ENCODE measurements at regions not wholly inside any gene's neighbourhood (a gene's known extent, or its start where the extent isn't known, plus 50 kb on each side); places are given as distances from the start of the nearest gene placed in this dataset.

DNA sequence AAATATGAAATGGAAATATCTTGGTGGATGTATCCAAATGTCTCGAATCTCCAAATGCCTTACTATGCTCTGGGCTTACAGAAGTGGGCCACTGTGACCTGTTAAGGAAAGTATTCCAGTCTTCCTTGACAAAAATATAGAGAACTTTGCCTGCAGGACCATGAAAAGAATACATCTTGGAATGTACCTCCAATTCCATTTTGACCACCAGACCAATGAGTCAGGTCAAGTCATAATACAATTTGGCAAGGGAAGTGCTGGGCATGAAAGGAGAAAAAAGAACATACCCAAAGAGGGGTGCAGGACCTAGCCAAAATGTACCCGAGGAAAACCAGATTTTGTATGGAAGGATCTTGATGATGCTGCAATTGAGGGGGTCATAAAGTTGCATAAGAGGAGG lies 1153.7 kb upstream of the GOT2 start:
- 56% methylated on average over 2 of the region's 2 CpGs for WGBS
- H3K4me3 ChIP-seq (ENCODE audit: low read depth in 1 of 3, low read length in 3 of 3): no peak overlapping the region
- no peaks in the 10 kb centered on the region for H3K27me3 ChIP-seq (ENCODE audit: control insufficient read depth in 4 of 4, insufficient read depth in 4 of 4, low read length in 3 of 4)
- no peak for DNase-seq (ENCODE audit: low spot score)
- H3K27ac ChIP-seq (ENCODE audit: low read depth in 1 of 2, low read length in 2 of 2): no peak overlapping the region
- TF ChIP-seq TAF1 (conservative IDR thresholded peaks at IDR 0.05): no peak
- TF ChIP-seq SP1 (IDR thresholded peaks at IDR 0.05): no peak
- no peak for TF ChIP-seq NR2F2 (IDR thresholded peaks at IDR 0.05)
- TF ChIP-seq JUND (IDR thresholded peaks at IDR 0.05): no peak
- TF ChIP-seq EGR1 (IDR thresholded peaks at IDR 0.05; ENCODE audit: low read depth in 2 of 2): no peak
- no peak for TF ChIP-seq FOXA1 (IDR thresholded peaks at IDR 0.05)
- TF ChIP-seq, protein P1, sequence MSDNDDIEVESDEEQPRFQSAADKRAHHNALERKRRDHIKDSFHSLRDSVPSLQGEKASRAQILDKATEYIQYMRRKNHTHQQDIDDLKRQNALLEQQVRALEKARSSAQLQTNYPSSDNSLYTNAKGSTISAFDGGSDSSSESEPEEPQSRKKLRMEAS (IDR thresholded peaks at IDR 0.05): no peak
- no peak for TF ChIP-seq REST (IDR thresholded peaks at IDR 0.05)
- TF ChIP-seq FOXA2 (IDR thresholded peaks at IDR 0.05): no peak
- TF ChIP-seq YY1 (IDR thresholded peaks at IDR 0.05): no peak
- TF ChIP-seq HNF4A (conservative IDR thresholded peaks at IDR 0.05): no peak
- H3K36me3 ChIP-seq (ENCODE audit: control insufficient read depth in 4 of 4, insufficient read depth in 3 of 4, low read depth in 1 of 4, low read length in 3 of 4): no peaks in the 10 kb centered on the region
- H3K9me3 ChIP-seq (ENCODE audit: control insufficient read depth in 4 of 4, low read length in 3 of 4): peaks cover 0 to 2% (median under 1%) of the 10 kb centered on the region in 4 donors
- no peak overlapping the region for H3K9ac ChIP-seq (ENCODE audit: low read depth in 1 of 2, low read length in 2 of 2)
- no peaks in the 10 kb centered on the region for H3K4me1 ChIP-seq (ENCODE audit: control insufficient read depth in 4 of 4, insufficient read depth in 4 of 4, low read length in 3 of 4)

GRCh38 chr16:59886021-59886420 lies 1151.9 kb upstream of the GOT2 start:
- WGBS: 59% methylated on average over 2 of the region's 2 CpGs
- Histone ChIP-seq H3K4me1 (ENCODE audit: control insufficient read depth in 4 of 4, insufficient read depth in 4 of 4, low read length in 3 of 4) (no peaks in the 10 kb centered on the region), H3K9ac (ENCODE audit: low read depth in 1 of 2, low read length in 2 of 2) (no peak overlapping the region), H3K27ac (ENCODE audit: low read depth in 1 of 2, low read length in 2 of 2) (no peak overlapping the region), H3K36me3 (ENCODE audit: control insufficient read depth in 4 of 4, insufficient read depth in 3 of 4, low read depth in 1 of 4, low read length in 3 of 4) (no peaks in the 10 kb centered on the region), H3K4me3 (ENCODE audit: low read depth in 1 of 3, low read length in 3 of 3) (no peak overlapping the region), H3K9me3 (ENCODE audit: control insufficient read depth in 4 of 4, low read length in 3 of 4) (peaks cover 0 to 2% (median under 1%) of the 10 kb centered on the region in 4 donors), H3K27me3 (ENCODE audit: control insufficient read depth in 4 of 4, insufficient read depth in 4 of 4, low read length in 3 of 4) (no peaks in the 10 kb centered on the region)
- DNase-seq (ENCODE audit: low spot score): no peak
- TF ChIP-seq REST (IDR thresholded peaks at IDR 0.05) (no peak), EGR1 (IDR thresholded peaks at IDR 0.05; ENCODE audit: low read depth in 2 of 2) (no peak), FOXA2 (IDR thresholded peaks at IDR 0.05) (no peak), TAF1 (conservative IDR thresholded peaks at IDR 0.05) (no peak), JUND (IDR thresholded peaks at IDR 0.05) (no peak)
- TF ChIP-seq, protein P2, sequence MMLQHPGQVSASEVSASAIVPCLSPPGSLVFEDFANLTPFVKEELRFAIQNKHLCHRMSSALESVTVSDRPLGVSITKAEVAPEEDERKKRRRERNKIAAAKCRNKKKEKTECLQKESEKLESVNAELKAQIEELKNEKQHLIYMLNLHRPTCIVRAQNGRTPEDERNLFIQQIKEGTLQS (IDR thresholded peaks at IDR 0.05): no peak

Measured in liver (tissue), 7 donors.